ENCODE measurements at regions not wholly inside any gene's neighbourhood (a gene's known extent, or its start where the extent isn't known, plus 50 kb on each side); places are given as distances from the start of the nearest gene placed in this dataset.

GRCh38 chr18:71673954-71674353 lies 870.2 kb downstream of the CBLN2 start:
- H3K27ac Mint-ChIP-seq = no peak overlapping the region
- no peaks in the 10 kb centered on the region for H3K4me1 Mint-ChIP-seq
- no peaks in the 10 kb centered on the region for H3K27me3 Mint-ChIP-seq (ENCODE audit: low read depth)
- H3K36me3 Mint-ChIP-seq (ENCODE audit: low read depth) = no peaks in the 10 kb centered on the region
- no peak overlapping the region for H3K4me3 Mint-ChIP-seq
- TF ChIP-seq, protein P1, sequence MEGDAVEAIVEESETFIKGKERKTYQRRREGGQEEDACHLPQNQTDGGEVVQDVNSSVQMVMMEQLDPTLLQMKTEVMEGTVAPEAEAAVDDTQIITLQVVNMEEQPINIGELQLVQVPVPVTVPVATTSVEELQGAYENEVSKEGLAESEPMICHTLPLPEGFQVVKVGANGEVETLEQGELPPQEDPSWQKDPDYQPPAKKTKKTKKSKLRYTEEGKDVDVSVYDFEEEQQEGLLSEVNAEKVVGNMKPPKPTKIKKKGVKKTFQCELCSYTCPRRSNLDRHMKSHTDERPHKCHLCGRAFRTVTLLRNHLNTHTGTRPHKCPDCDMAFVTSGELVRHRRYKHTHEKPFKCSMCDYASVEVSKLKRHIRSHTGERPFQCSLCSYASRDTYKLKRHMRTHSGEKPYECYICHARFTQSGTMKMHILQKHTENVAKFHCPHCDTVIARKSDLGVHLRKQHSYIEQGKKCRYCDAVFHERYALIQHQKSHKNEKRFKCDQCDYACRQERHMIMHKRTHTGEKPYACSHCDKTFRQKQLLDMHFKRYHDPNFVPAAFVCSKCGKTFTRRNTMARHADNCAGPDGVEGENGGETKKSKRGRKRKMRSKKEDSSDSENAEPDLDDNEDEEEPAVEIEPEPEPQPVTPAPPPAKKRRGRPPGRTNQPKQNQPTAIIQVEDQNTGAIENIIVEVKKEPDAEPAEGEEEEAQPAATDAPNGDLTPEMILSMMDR (IDR thresholded peaks at IDR 0.05; ENCODE audit: unreplicated experiment in 3 of 3) = no peak
- H3K9me3 Mint-ChIP-seq = no peaks in the 10 kb centered on the region

GRCh38 chr18:71673498-71673897 lies 870.6 kb downstream of the CBLN2 start:
- H3K4me3 Mint-ChIP-seq = no peak overlapping the region
- H3K4me1 Mint-ChIP-seq = no peaks in the 10 kb centered on the region
- no peaks in the 10 kb centered on the region for H3K27me3 Mint-ChIP-seq (ENCODE audit: low read depth)
- TF ChIP-seq, protein P1 (IDR thresholded peaks at IDR 0.05; ENCODE audit: unreplicated experiment in 3 of 3) = no peak
- H3K27ac Mint-ChIP-seq = no peak overlapping the region
- no peaks in the 10 kb centered on the region for H3K36me3 Mint-ChIP-seq (ENCODE audit: low read depth)
- no peaks in the 10 kb centered on the region for H3K9me3 Mint-ChIP-seq

- Mint-ChIP-seq H3K9me3 (no peaks in the 10 kb centered on the region), H3K36me3 (ENCODE audit: low read depth) (no peaks in the 10 kb centered on the region), H3K4me1 (no peaks in the 10 kb centered on the region), H3K27me3 (ENCODE audit: low read depth) (no peaks in the 10 kb centered on the region), H3K4me3 (no peak overlapping the region), H3K27ac (no peak overlapping the region)
- TF ChIP-seq, protein P1 (IDR thresholded peaks at IDR 0.05; ENCODE audit: unreplicated experiment in 3 of 3) = no peak
These were observed 877.7 kb downstream of the CBLN2 start for GRCh38 chr18:71666481-71666880.

DNA sequence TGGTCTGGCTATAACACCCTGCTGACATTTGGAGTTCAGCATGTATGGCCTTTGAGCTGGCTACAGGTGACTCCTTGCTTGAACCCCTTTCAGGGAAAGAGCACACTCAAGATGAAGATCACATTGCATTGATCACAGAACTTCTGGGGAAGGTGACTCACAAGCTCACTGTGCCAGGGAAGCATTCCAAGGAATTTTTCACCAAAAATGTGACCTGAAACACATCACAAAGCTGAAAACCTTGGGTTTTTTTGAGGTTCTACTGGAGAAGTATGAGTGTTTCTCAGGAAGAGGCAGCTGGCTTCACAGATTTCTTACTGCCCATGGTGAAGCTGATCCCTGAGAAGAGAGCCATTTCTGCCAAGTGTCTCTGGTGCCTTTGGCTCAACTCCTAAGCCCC lies 879.0 kb downstream of the CBLN2 start:
- Mint-ChIP-seq H3K36me3 (ENCODE audit: low read depth) (no peaks in the 10 kb centered on the region), H3K4me1 (no peaks in the 10 kb centered on the region), H3K27me3 (ENCODE audit: low read depth) (no peaks in the 10 kb centered on the region), H3K27ac (no peak overlapping the region), H3K9me3 (no peaks in the 10 kb centered on the region), H3K4me3 (no peak overlapping the region)
- TF ChIP-seq, protein P1 (IDR thresholded peaks at IDR 0.05; ENCODE audit: unreplicated experiment in 3 of 3) = no peak

DNA sequence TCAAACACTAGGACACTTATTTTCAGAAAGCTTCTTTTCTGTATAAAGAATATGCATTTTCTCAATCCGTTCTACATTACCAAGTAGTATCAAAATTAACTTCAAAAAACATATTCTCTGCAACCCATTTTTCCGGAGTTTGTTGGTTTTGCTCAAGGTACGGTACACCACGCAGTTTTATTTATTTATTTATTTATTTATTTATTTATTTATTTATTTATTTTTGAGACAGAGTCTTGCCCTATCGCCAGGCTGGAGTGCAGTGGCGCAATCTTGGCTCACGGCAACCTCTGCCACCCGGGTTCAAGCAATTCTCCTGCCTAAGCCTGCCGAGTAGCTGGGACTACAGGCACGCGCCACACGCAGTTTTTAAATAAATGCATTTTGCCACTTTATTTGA lies 900.3 kb downstream of the CBLN2 start:
- H3K27ac Mint-ChIP-seq = no peak overlapping the region
- H3K9me3 Mint-ChIP-seq = no peaks in the 10 kb centered on the region
- TF ChIP-seq, protein P1 (IDR thresholded peaks at IDR 0.05; ENCODE audit: unreplicated experiment in 3 of 3) = no peak
- no peaks in the 10 kb centered on the region for H3K27me3 Mint-ChIP-seq (ENCODE audit: low read depth)
- no peaks in the 10 kb centered on the region for H3K36me3 Mint-ChIP-seq (ENCODE audit: low read depth)
- H3K4me3 Mint-ChIP-seq = no peak overlapping the region
- H3K4me1 Mint-ChIP-seq = no peaks in the 10 kb centered on the region

GRCh38 chr18:71630696-71631095 lies 913.4 kb downstream of the CBLN2 start:
- TF ChIP-seq, protein P1 (IDR thresholded peaks at IDR 0.05; ENCODE audit: unreplicated experiment in 3 of 3) = no peak
- Mint-ChIP-seq H3K4me3 (no peak overlapping the region), H3K9me3 (no peaks in the 10 kb centered on the region), H3K4me1 (no peaks in the 10 kb centered on the region), H3K36me3 (ENCODE audit: low read depth) (no peaks in the 10 kb centered on the region), H3K27me3 (ENCODE audit: low read depth) (no peaks in the 10 kb centered on the region), H3K27ac (no peak overlapping the region)
